ENCODE measurements at regions not wholly inside any gene's neighbourhood (a gene's known extent, or its start where the extent isn't known, plus 50 kb on each side); places are given as distances from the start of the nearest gene placed in this dataset.
A peak's percentile ranks its signal among the peaks of the same experiment; 100 is the strongest.
"Not testable (repeated sequence)": the region's sequence is repeated elsewhere in the genome, so short reads cannot be mapped to it uniquely, and the experiment has no call there.

DNA sequence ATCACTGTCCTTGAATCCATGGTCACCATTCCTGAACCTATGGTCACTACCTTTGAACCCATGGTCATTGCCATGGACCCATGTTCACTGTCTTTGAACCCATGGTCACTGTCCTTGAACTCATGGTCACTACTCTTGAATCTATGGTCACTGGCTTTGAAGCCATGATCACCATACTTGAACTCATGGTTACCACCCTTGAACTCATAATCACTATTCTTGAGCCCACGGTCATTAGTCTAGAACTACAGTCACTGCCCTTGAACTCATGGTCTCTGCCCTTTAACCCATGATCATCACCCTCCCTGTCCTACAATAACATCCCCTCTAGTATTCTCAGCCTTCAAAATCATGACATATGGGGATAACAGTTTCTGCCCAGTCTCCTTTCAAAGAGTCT is 270.5 kb downstream of the CXCL12 start:
- no peak for DNase-seq

DNA sequence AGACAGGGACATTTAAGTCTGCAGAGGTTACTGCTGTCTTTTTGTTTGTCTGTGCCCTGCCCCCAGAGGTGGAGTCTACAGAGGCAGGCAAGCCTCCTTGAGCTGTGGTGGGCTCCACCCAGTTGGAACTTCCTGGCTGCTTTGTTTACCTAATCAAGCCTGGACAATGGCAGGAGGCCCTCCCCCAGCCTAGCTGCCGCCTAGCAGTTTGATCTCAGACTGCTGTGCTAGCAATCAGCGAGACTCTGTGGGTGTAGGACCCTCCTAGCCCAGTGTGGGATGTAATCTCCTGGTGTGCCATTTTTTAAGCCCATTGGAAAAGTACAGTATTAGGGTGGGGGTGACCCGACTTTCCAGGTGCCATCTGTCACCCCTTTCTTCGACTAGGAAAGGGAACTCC is 272.6 kb downstream of the CXCL12 start:
- DNase-seq, result not testable (repeated sequence)

DNA sequence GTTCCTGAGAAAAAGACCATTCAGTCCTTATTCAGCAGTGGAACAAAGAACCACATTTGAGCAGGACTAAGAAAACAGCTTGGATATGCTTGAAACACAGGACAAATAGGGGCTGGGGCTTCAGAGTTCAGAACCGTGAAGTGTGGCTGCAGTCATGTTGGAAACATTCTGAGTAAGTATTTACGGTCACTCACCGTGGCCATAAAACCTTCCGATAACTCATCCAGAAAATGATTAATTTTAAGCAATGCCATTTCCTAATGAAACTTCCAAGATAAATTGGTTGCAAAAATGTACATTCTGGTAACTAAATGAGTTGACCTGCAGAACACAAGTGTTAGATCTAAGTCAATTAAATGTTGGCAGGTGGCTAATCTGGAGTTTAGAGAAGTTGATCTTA is 279.2 kb downstream of the CXCL12 start:
- no peak for DNase-seq

DNA sequence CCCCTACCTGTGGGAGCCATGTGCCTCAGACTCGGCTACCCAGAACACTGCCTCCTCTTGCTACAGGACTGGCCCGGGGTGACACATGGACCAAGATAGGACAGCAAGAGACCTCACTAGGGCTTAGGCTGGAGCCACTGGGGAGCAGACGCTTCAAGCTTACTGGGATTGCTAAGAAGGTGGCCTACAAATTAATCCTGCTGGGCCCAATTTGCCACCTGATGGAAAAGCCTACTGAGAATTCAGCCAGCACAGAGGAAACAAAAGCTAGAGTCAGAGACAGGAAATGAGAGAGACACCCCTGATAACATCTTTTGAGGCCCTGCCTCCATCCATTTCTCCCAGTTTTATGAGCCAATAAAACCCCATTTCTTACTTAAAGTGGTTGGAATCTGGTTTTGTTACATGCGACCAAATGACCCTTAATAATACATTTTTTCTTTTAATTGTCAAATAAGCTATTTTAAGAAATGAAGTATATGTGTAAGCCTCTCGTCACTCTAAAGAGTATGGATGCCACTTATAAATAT is 282.1 kb downstream of the CXCL12 start:
- DNase-seq, result no peak

DNA sequence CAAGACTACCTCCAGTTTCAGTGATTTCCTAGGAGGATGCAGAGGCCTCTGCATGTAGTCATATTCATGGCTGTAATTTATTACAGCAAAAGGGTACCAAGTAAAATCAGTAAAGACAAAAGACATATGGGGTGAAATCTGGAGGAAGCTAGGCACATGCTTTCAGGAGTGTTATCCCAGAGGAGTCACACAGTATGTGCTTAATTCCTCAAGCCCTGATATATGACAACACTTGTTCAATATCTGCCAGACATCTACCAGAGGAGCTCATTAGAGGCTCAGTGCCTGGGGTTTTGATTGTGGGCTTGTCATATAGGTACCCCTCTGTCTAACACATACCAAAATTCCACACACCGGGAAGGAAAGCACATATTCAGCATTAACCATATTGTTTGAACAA is 283.8 kb downstream of the CXCL12 start:
- DNase-seq, result no peak

DNA sequence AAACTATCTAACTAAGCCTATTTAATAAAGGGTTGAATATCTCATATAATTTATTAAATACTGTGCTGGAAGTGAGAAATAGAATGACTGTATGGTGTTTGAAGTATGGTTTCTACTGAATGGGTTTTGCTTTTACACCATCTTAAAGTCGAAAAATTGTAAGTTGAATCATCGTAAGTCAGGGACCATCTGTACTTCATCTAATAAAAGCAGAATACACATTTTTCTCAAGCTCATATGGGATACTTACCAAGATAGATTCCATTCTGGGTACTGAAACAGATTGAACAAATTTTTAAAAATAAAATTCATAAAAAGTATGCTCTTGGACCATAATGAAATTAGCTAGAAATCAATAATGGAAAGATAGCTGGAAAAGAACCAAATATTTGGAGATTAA is 285.4 kb downstream of the CXCL12 start:
- DNase-seq, result no peak

DNA sequence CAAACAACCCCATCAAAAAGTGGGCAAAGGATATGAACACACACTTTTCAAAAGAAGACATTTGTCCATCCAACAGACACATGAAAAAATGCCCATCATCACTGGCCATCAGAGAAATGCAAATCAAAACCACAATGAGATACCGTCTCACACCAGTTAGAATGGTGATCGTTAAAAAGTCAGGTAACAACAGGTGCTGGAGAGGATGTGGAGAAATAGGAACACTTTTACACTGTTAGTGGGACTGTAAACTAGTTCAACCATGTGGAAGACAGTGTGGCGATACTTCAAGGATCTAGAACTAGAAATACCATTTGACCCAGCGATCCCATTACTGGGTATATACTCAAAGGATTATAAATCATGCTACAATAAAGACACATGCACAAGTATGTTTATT is 288.7 kb downstream of the CXCL12 start:
- not testable (repeated sequence) for DNase-seq

DNA sequence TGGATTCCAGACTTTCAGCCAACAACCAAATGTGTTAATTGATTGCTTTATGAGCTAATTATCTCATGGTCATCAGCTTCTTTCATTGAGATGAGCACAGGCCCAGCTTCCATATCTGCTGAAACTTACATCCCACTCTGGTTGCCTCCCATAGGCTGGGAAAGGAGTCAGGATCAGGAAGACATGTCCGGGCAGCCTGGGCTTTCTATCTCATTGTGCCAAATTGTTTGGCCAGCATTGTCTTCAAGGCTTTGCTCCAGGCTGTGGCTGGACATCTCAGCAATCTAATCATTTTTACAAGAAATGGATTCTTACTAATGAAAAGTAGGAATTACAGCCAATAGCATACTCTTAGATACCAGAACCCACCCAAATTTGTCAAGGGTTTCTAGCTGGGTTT is 295.2 kb downstream of the CXCL12 start:
- DNase-seq, result no peak

DNA sequence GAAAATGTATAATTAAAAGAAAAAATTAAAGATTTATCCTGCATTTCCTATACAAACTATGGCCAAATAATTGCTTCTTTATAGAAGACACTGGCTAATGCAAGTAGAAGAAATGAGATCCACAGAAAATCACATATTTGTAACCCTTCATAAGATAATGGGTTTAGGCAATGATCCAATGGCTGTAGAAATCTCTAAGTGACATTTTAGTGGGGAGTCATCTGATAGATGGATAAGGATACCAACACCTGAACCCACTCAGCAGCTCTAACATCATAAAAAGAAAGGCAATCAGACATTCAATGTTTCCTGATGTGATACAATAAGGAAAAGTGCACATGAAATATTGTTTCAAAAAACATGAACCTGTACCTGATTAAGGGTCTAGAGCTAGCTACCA is 297.5 kb downstream of the CXCL12 start:
- DNase-seq, result no peak

DNA sequence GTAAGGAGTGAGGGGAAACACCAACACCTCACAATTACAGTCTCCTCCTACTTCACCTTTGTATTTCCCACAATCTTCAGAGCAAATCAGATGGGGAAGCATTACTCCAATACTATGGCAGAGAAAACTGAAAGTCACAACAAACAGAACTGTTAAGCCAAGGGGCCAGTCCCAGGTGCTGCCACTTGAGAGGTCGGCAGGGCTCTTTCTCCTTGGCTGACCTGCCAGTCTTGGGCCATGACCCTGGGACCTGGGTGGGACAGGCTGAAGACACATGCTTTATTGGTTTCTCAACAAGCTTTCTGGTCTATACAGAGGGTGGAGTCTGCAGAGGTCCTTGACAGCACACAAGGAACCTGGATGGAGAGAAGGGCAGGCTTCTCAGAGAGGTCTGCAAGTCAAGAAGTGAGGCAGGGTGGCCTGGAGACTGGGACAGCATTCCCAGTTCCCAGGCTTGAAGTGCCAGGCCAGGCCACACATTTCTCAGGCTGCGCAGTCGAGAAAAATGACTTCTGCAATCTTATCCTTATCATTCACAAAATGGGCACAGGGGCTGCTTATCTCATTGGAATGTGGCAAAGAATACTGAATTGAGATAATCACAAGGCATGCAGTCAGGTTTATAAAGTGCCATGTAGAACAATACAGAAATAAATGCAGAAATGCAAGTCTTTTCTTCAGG is 301.0 kb downstream of the CXCL12 start:
- DNase-seq, result no peak

DNA sequence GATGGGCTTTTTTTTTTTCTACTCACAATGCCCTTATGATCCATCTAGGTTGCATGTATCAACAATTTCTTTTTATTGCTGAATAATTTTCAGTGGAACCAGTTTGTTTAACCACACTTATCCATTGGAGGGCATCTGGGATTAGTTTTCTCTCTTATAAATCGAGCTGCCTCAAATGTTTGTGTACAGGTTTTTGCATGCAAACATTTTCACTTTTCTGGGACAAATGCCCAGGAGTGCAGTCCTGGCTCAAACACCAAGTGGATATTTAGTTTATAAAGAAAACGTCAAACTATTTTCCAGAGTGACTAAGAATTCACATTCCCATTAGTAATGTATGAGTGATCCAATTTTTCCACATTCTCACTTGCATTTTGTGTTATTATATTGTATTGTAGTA is 313.4 kb downstream of the CXCL12 start:
- DNase-seq, result no peak

DNA sequence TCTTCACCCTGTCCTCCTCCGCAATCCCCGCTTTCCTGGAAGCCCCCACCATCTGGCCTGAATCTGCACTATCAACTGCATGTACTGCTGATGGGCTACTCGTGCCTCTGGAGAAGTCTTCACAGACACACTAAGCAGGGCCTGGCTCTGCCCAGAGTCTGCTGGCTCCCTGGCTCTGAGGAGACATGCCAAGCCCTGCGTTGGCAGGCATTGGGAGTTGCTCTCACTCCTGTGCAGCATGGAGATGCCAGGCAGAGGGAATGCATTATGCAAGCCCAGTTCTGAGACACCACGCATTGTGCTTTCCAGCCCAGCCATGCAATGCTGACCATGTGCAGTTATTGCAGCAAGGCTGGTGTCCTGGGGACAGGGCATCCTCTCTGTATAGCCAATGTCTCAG is 314.6 kb downstream of the CXCL12 start:
- peak in 13 of 51 donors; percentile 6 to 53 (median 20) for DNase-seq

DNA sequence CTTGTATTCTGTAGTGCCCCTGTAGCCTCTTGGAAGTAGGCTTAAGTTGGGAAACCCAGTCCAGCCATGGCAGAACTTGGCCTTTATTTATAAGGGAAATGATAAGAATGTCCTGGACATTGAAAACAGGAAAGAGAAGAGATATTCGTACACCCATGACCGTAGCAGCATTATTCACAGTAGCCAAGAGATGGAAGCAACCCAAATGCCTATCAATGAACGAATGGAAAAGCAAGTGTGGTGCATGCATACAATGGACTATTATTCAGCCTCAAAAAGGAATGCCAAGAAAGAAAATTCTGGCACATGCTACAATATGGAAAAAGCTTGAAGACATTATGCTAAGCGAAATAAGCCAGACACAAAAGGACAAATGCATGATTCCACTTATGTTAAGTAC is 315.3 kb downstream of the CXCL12 start:
- DNase-seq, result no peak

DNA sequence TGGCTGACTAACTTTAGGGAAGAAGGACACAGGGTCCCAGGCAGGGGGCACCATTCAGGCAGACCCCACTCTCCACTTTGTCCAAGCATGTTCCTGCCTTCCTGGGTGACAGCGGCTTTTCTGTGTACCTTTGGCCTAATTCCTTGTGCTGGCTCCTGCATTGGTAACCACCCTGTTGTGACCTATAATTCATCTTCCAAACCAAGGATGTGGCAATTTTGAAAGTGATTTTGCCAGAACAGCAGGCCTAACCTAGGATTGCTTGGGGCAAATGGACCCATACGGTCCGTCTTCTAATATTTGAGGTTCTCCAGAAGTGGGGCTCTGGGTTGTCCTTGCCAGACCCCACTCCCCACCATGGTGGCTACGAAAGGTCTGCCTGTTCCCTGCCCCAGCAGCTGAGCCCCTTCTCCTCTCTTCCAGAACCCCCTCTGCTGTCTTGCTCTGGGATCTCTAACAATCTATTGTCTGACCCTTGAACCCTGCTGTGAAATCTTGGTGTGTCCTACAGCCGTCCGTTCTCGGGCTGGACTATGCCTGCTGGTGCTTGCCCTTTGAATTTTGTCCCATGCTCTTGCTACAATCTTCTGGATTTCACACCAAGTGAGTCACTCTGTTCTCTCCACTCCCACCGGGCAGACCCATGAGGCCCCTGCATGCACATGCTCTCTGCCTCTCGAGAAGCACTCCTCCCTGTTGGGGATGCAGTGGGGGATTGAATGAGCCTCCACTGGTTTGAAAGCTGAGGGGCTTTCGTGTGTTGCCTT is 316.0 kb downstream of the CXCL12 start:
- no peak for DNase-seq

DNA sequence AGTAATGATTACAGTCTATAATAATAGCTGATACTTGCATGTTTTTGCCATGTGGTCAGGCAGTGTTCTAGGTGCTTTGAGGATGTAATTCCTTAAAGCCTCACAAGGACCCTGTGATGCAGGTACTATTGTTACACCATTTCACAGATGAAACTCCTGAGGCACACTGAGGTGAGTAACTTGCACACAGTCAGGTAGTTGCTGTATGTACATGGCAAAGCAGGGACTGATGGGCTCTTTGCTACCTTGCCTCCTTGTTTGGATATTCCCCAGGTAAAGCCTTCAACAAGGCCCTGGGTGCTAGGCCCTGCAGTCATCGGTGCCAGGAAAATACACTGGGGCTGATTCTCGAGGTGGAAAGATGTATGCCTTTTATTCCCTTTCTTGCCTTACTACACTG is 317.5 kb downstream of the CXCL12 start:
- no peak for DNase-seq

DNA sequence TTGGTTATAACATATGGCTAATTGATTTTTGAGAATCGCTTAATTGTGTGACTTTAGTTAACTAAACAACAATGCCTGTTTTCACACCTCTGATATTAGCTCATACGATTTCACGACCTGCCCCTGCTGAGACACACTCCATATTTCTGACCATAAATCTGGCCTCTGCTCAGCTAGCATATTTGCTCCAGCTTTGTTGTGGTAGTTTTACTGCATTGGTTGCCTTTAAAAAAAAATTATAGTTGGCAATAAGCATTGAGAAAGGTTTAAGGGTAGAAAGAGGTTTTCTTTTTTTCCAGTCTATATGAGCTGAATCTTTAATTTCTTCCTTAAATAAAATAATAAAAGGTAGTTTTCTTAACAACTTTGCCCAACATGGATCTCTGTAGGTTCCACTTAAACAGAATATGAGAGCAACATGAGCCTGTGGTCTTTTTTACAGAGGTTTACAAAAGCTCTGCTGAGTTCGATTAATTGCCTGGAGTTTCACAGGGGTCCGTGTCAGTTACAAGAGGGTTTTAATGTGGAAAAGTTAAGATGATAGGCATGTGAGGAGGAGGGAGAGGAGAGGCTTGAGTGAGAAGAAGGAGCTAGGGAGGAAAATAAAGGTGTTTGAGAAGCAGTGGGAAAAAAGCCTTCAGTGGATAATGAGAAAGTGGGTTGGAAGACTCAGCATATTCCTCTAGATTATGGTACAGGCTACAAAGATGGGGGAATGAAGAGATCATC is 318.2 kb downstream of the CXCL12 start:
- DNase-seq, result no peak

DNA sequence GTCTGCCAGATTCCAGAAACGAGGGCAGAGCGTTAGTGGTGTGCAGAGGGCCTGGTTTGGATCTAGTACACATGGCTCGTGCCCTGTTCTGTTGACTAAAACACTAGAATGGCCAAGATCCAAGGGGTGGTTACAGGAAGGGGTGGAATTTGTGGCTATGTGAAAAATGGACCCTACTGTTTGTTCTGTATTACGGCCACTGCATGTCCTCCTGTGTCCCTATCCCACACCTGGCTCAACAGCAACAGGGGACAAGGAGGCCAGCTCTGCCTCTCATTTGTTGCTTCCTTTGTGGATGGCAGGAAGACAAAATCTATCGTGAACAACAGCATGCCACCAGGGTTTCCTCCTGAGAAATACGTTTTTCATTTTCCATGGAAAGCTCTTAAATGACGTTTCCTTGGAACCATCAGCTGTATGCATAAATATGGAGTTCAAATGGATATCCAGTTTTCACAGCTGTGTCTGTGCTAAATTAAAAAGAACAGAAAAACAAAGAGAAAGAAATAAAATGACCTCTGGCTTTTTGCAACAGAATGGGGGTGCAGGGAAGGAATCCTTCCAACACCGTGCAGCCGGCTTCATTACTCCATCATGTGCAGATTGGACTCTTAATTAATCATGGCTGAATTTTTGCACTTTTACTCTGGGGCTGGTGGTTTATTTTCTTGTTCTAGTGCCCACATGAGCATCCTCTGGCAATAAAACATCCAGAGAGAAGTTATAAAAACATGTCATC is 318.9 kb downstream of the CXCL12 start:
- no peak for DNase-seq

DNA sequence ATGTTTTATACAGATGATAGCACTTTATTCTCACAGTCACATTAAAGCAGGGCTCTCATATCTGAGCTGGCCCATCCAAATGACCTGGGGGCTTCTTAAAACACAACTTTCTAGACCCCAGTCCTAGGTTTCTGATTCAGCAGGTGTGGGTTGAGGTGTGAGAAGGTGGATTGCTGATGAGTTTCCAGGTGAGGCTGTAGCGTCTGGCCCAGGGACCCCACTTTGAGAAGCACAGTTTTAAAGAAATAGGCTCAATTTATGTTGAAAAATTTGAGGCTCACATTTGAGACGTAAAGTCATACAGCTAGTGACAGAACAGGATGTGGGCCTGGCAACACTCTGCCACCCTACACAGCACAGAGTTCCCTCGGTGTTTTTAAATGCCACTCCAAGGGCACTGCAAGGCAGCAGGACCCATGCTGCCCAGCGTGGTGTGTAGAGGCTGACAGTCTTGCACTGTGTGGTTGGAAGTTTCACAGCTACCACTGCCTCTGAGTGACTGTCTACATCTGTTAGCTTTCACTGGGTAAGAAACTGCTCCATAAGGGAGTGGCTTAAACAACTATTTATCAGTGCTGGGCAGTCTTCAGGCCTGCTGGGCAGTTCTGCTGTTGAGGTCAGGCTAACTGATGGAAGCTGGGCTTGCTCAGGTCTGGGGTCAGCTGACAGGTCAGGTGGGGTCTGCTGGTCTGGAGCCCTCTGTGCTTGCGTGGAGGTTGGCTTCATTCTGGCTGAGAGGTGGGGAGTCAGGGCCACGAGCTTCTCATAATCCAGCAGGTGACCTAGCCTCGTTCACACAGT is 319.7 kb downstream of the CXCL12 start:
- no peak for DNase-seq

DNA sequence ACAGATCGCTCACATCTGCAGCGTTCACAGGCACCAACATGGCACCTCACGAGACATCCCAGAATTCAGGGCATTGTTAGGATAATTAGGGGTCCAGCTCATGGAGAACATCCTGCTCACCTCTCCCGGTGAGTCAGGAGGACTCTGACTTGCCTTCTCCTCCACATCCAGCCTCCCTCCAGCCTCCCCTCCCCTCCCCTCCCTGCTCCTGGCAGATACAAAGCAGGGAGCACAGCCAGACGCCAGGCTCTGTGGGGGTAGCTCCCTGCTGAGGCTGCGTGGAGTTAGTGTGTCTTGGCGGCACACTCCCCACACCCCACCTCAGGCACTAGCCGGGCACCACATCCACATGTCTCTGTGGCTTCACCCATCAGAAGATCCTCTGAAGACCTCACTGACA is 320.6 kb downstream of the CXCL12 start:
- DNase-seq, result no peak

DNA sequence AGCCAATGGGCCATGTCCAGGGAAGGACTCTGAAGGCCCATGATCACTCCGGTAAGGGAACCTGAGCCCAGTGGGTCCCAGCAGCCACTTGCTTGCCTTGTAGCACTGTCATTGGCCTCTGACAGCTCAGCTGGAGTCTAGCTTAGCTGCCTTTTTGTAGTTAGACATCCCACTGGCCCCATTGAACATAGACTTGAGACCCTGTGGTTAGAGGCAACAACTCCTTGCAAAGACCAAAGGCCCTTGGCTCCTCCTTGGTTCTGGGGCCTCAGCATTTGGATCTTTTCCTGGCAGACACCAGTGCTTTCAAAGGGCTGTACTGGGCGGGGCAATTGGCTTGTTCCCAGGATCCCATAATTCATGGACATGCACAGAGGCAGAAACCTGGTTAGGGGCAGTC is 321.2 kb downstream of the CXCL12 start:
- no peak for DNase-seq

DNA sequence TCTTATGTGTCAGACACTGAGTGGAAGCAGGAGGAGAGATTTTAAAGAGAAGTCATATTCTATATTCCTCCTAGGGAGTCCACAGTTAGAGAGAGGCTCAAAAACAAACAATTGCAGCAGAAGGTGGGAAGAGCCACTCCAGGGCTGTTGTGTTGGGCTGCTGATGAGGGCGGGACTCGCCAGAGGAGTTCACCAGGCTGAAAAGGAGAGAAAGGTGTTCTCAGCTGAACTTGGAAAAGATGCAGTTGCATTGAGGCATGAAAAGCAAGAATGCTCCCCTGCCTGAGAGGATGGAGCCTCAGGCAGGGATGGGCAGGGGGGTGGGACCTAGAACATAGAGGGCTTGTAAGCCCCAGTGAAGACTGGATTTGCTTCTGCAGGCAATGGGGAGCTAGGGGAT is 324.2 kb downstream of the CXCL12 start:
- no peak for DNase-seq

All from hypothalamus (tissue), 51 donors.